Uterus (tissue), 3 donors: ENCODE measurements at regions not wholly inside any gene's neighbourhood (a gene's known extent, or its start where the extent isn't known, plus 50 kb on each side); places are given as distances from the start of the nearest gene placed in this dataset.

Experiments used
- DNase-seq, 2 donors: peaks; one replicate each; pipeline ENCODE4 v3.0.0-alpha.2; 2019 to 2020
- H3K27ac ChIP-seq, 2 donors: fragments of 200-600 bp; sonication (generic); 1 replicate in 1 of 2; 2 replicates in 1 of 2; pipeline ENCODE4 v1.5.1; 2016 to 2018
- H3K27me3 ChIP-seq, 2 donors: fragments of 200-600 bp; sonication (generic); one replicate each; pipeline ENCODE4 v1.5.1; 2018 to 2019; ENCODE audit warnings: control low read depth in 1 of 2
- H3K36me3 ChIP-seq, 2 donors: fragments of 200-600 bp; sonication (generic); one replicate each; pipeline ENCODE4 v1.5.1; 2019; ENCODE audit warnings: control low read depth in 1 of 2
- H3K4me1 ChIP-seq, 2 donors: fragments of 200-600 bp; sonication (generic); one replicate each; pipeline ENCODE4 v1.5.1; 2018 to 2019; ENCODE audit warnings: control low read depth in 1 of 2
- H3K4me3 ChIP-seq, 2 donors: fragments of 200-600 bp; sonication (generic); 1 replicate in 1 of 2; 2 replicates in 1 of 2; pipeline ENCODE4 v1.5.1; 2018 to 2019; ENCODE audit warnings: mild to moderate bottlenecking in 1 of 2
- H3K9me3 ChIP-seq, 2 donors: fragments of 200-600 bp; sonication (generic); one replicate each; pipeline ENCODE4 v1.5.1; 2019; ENCODE audit warnings: control low read depth in 1 of 2
- CTCF ChIP-seq, 4 experiments: fragments of 200-600 bp in 2 of 4; fragments of 450-650 bp in 2 of 4; sonication (generic) in 2 of 4; IDR thresholded peaks; one replicate each; pipeline ENCODE4 v1.5.1; 2016 to 2019; ENCODE audit warnings: antibody characterized with exemption in 4 of 4, mild to moderate bottlenecking in 2 of 4, moderate library complexity in 1 of 4
- POLR2A ChIP-seq, 2 donors: fragments of 450-650 bp; IDR thresholded peaks; one replicate each; pipeline ENCODE4 v1.6.1; 2016; ENCODE audit warnings: antibody characterized with exemption in 2 of 2, mild to moderate bottlenecking in 1 of 2, moderate library complexity in 1 of 2
- intact Hi-C: fragments of 100-400 bp; cut with DNase I; formaldehyde crosslinking; loops from one replicate; pipeline ENCODE4 v1.15.1; 2023; ENCODE audit warnings: low total_unique reads
- donor health status: DM: yes; HTN: yes; CAD: no.

GRCh38 chr14:38777401-38777800 is 325.6 kb downstream of the SEC23A start:
- no peak overlapping the region for H3K27ac ChIP-seq
- H3K27me3 ChIP-seq = no peaks in the 10 kb centered on the region
- no peaks in the 10 kb centered on the region for H3K4me1 ChIP-seq
- no peak overlapping the region for H3K4me3 ChIP-seq
- DNase-seq = no peak
- TF ChIP-seq CTCF (IDR thresholded peaks at IDR 0.05) (no peak), POLR2A (IDR thresholded peaks at IDR 0.05) (no peak)
- no peaks in the 10 kb centered on the region for H3K36me3 ChIP-seq
- intact Hi-C loops = no loop called here
- H3K9me3 ChIP-seq = no peaks in the 10 kb centered on the region

- no peak overlapping the region for H3K4me3 ChIP-seq
- intact Hi-C loops = no loop called here
- TF ChIP-seq POLR2A (IDR thresholded peaks at IDR 0.05) (no peak), CTCF (IDR thresholded peaks at IDR 0.05) (no peak)
- H3K9me3 ChIP-seq = no peaks in the 10 kb centered on the region
- DNase-seq = no peak
- no peaks in the 10 kb centered on the region for H3K4me1 ChIP-seq
- H3K27me3 ChIP-seq = no peaks in the 10 kb centered on the region
- no peaks in the 10 kb centered on the region for H3K36me3 ChIP-seq
- no peak overlapping the region for H3K27ac ChIP-seq
Observed at GRCh38 chr14:38775986-38776385, 327.0 kb downstream of the SEC23A start.

DNA sequence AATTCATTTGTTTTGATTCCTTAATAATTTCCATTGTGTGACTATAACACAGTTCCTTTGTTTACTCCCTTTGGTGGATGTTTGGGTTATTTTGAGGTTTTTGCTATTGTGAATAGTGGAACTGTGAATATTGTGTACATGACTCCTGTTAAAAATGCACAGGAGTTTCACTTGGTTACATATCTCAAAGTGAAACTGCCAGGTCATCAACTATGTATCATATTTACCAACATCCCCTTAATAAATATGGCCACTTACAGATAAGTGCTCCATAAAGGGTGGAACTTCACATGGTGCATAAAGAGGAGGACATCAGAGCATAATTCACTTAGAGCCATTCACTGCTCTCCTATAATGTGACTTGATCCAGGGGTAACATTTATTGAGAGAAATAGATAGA is 328.9 kb downstream of the SEC23A start:
- no peak for DNase-seq
- intact Hi-C loops = no loop called here
- H3K27me3 ChIP-seq = no peaks in the 10 kb centered on the region
- no peaks in the 10 kb centered on the region for H3K4me1 ChIP-seq
- TF ChIP-seq CTCF (IDR thresholded peaks at IDR 0.05) (no peak), POLR2A (IDR thresholded peaks at IDR 0.05) (no peak)
- H3K9me3 ChIP-seq = no peaks in the 10 kb centered on the region
- no peaks in the 10 kb centered on the region for H3K36me3 ChIP-seq
- H3K4me3 ChIP-seq = no peak overlapping the region
- H3K27ac ChIP-seq = no peak overlapping the region

- H3K4me1 ChIP-seq = no peaks in the 10 kb centered on the region
- DNase-seq = no peak
- intact Hi-C loops = no loop called here
Observed at GRCh38 chr14:38770251-38770650, 332.8 kb downstream of the SEC23A start.

GRCh38 chr14:38762845-38763244 is 340.2 kb downstream of the SEC23A start:
- DNase-seq = no peak
- Histone ChIP-seq H3K4me3 (no peak overlapping the region), H3K36me3 (no peaks in the 10 kb centered on the region), H3K9me3 (no peaks in the 10 kb centered on the region), H3K27me3 (no peaks in the 10 kb centered on the region), H3K27ac (no peak overlapping the region), H3K4me1 (no peaks in the 10 kb centered on the region)
- TF ChIP-seq POLR2A (IDR thresholded peaks at IDR 0.05) (no peak), CTCF (IDR thresholded peaks at IDR 0.05) (no peak)
- intact Hi-C loops = no loop called here

More at GRCh38 chr14:38770251-38770650, 332.8 kb downstream of the SEC23A start:
- no peaks in the 10 kb centered on the region for H3K9me3 ChIP-seq
- no peak overlapping the region for H3K4me3 ChIP-seq
- H3K27ac ChIP-seq = no peak overlapping the region
- no peaks in the 10 kb centered on the region for H3K27me3 ChIP-seq
- no peaks in the 10 kb centered on the region for H3K36me3 ChIP-seq
- TF ChIP-seq POLR2A (IDR thresholded peaks at IDR 0.05) (no peak), CTCF (IDR thresholded peaks at IDR 0.05) (no peak)
